Gastroesophageal sphincter (tissue), 4 donors: ENCODE measurements at regions not wholly inside any gene's neighbourhood (a gene's known extent, or its start where the extent isn't known, plus 50 kb on each side); places are given as distances from the start of the nearest gene placed in this dataset.

Experiments
- ATAC-seq: fragments of 150-250 bp; one replicate; pipeline ENCODE4 v1.9.1; 2016; ENCODE audit warnings: mild to moderate bottlenecking, moderate library complexity
- H3K27ac ChIP-seq, 4 donors: fragments of 200-600 bp; sonication (generic) in 3 of 4; 1 replicate in 3 of 4; 2 replicates in 1 of 4; pipeline ENCODE4 v1.5.1; 2016 to 2019
- H3K27me3 ChIP-seq: fragments of 200-600 bp; sonication (generic); one replicate; pipeline ENCODE4 v1.5.1; 2019
- H3K36me3 ChIP-seq, 2 donors: fragments of 200-600 bp; sonication (generic); one replicate each; pipeline ENCODE4 v1.5.1; 2019; ENCODE audit warnings: control low read depth in 1 of 2
- H3K4me1 ChIP-seq, 3 donors: fragments of 200-600 bp; sonication (generic); 1 replicate in 2 of 3; 2 replicates in 1 of 3; pipeline ENCODE4 v1.5.1; 2016 to 2019; ENCODE audit warnings: control low read depth in 2 of 3
- H3K4me3 ChIP-seq, 2 donors: fragments of 200-600 bp; sonication (generic); one replicate each; pipeline ENCODE4 v1.5.1; 2019; ENCODE audit warnings: mild to moderate bottlenecking in 1 of 2, moderate library complexity in 1 of 2
- H3K9me3 ChIP-seq, 3 donors: fragments of 200-600 bp; sonication (generic); one replicate each; pipeline ENCODE4 v1.5.1; 2017 to 2019; ENCODE audit warnings: control low read depth in 2 of 3
- CTCF ChIP-seq, 4 experiments: fragments of 200-600 bp in 2 of 4; fragments of 450-650 bp in 2 of 4; sonication (generic) in 1 of 4; IDR thresholded peaks; one replicate each; pipeline ENCODE4 v1.5.1; 2017 to 2019; ENCODE audit warnings: antibody characterized with exemption in 4 of 4, mild to moderate bottlenecking in 2 of 4, moderate library complexity in 2 of 4
- EP300 ChIP-seq: sonication (generic); formaldehyde crosslinking; IDR thresholded peaks from one replicate; pipeline ENCODE4 v1.6.1; 2017; ENCODE audit warnings: antibody characterized with exemption, mild to moderate bottlenecking
- POLR2A ChIP-seq, 2 donors: fragments of 450-650 bp; IDR thresholded peaks; one replicate each; pipeline ENCODE4 v1.6.1; 2017; ENCODE audit warnings: antibody characterized with exemption in 2 of 2, mild to moderate bottlenecking in 2 of 2, moderate library complexity in 1 of 2
- POLR2AphosphoS5 ChIP-seq: sonication (generic); formaldehyde crosslinking; IDR thresholded peaks from one replicate; pipeline ENCODE4 v1.6.1; 2017; ENCODE audit warnings: antibody characterized with exemption
- WGBS, 2 donors: methylation state at CpG; one replicate each; pipeline ENCODE4 v1.1.5; 2018; ENCODE audit warnings: low coverage in 1 of 2; 5-methylcytosine and 5-hydroxymethylcytosine counted together

- no peak for TF ChIP-seq EP300
- no peak for TF ChIP-seq CTCF (IDR thresholded peaks at IDR 0.05)
- no peak for TF ChIP-seq POLR2A (IDR thresholded peaks at IDR 0.05)
- no peak for TF ChIP-seq POLR2AphosphoS5
- Histone ChIP-seq H3K4me1 (no peaks in the 10 kb centered on the region), H3K9me3 (no peaks in the 10 kb centered on the region), H3K27me3 (no peaks in the 10 kb centered on the region), H3K27ac (no peak overlapping the region), H3K36me3 (no peaks in the 10 kb centered on the region), H3K4me3 (no peak overlapping the region)
- no peak for ATAC-seq
- 86 to 88% methylated on average over 1 to 2 of the region's 4 CpGs for WGBS, 2 donors
Observed at GRCh38 chr14:55744321-55744720, 164.3 kb downstream of the KTN1 start.

GRCh38 chr14:55745906-55746305 lies 165.9 kb downstream of the KTN1 start:
- H3K36me3 ChIP-seq, result no peaks in the 10 kb centered on the region
- no peaks in the 10 kb centered on the region for H3K4me1 ChIP-seq
- WGBS, 2 donors, result 95% methylated on average over 2 to 5 of the region's 7 CpGs
- H3K27me3 ChIP-seq, result no peaks in the 10 kb centered on the region
- no peak for TF ChIP-seq EP300
- no peak for TF ChIP-seq CTCF (IDR thresholded peaks at IDR 0.05)
- TF ChIP-seq POLR2AphosphoS5, result no peak
- TF ChIP-seq POLR2A (IDR thresholded peaks at IDR 0.05), result no peak
- no peak overlapping the region for H3K4me3 ChIP-seq
- H3K27ac ChIP-seq, result no peak overlapping the region
- no peaks in the 10 kb centered on the region for H3K9me3 ChIP-seq
- no peak for ATAC-seq

GRCh38 chr14:55746558-55746957 lies 166.6 kb downstream of the KTN1 start:
- WGBS, 2 donors, result 96% methylated on average over 2 of the region's 2 CpGs; no CpG with 5 or more reads in 1 of the 2 donors
- H3K4me3 ChIP-seq, result no peak overlapping the region
- no peak overlapping the region for H3K27ac ChIP-seq
- no peaks in the 10 kb centered on the region for H3K27me3 ChIP-seq
- H3K36me3 ChIP-seq, result no peaks in the 10 kb centered on the region
- no peak for ATAC-seq
- TF ChIP-seq EP300, result no peak
- TF ChIP-seq POLR2AphosphoS5, result no peak
- TF ChIP-seq POLR2A (IDR thresholded peaks at IDR 0.05), result no peak
- no peak for TF ChIP-seq CTCF (IDR thresholded peaks at IDR 0.05)
- H3K9me3 ChIP-seq, result no peaks in the 10 kb centered on the region
- no peaks in the 10 kb centered on the region for H3K4me1 ChIP-seq

- no peaks in the 10 kb centered on the region for H3K27me3 ChIP-seq
- no peaks in the 10 kb centered on the region for H3K9me3 ChIP-seq
- TF ChIP-seq CTCF (IDR thresholded peaks at IDR 0.05), result no peak
- no peak for TF ChIP-seq POLR2A (IDR thresholded peaks at IDR 0.05)
- TF ChIP-seq EP300, result no peak
- TF ChIP-seq POLR2AphosphoS5, result no peak
- no peak overlapping the region for H3K27ac ChIP-seq
- no peaks in the 10 kb centered on the region for H3K4me1 ChIP-seq
- no peaks in the 10 kb centered on the region for H3K36me3 ChIP-seq
- ATAC-seq, result no peak
- 89% methylated on average over 5 of the region's 6 CpGs; no CpG with 5 or more reads in 1 of the 2 donors for WGBS, 2 donors
- no peak overlapping the region for H3K4me3 ChIP-seq
Observed at GRCh38 chr14:55747186-55747585, 167.2 kb downstream of the KTN1 start.

- TF ChIP-seq CTCF (IDR thresholded peaks at IDR 0.05), result no peak
- no peak for TF ChIP-seq EP300
- TF ChIP-seq POLR2A (IDR thresholded peaks at IDR 0.05), result no peak
- no peak for TF ChIP-seq POLR2AphosphoS5
- H3K27me3 ChIP-seq, result no peaks in the 10 kb centered on the region
- peaks cover 0 to 8% (median 0%) of the 10 kb centered on the region in 3 donors for H3K4me1 ChIP-seq
- no peak overlapping the region for H3K4me3 ChIP-seq
- H3K9me3 ChIP-seq, result no peaks in the 10 kb centered on the region
- H3K27ac ChIP-seq, result no peak overlapping the region
- no CpG with 5 or more reads among the region's 1 CpG for whole genome bisulfite sequencing, 2 donors
- ATAC-seq, result no peak
- H3K36me3 ChIP-seq, result no peaks in the 10 kb centered on the region
Observed at GRCh38 chr14:55749201-55749812, 169.3 kb downstream of the KTN1 start.
